ENCODE measurements at regions not wholly inside any gene's neighbourhood (a gene's known extent, or its start where the extent isn't known, plus 50 kb on each side); places are given as distances from the start of the nearest gene placed in this dataset.
"Not testable (repeated sequence)": the region's sequence is repeated elsewhere in the genome, so short reads cannot be mapped to it uniquely, and the experiment has no call there.

GRCh38 chr4:189656641-189657040 lies 284.0 kb upstream of the FRG1 start:
- TF ChIP-seq, protein P1, sequence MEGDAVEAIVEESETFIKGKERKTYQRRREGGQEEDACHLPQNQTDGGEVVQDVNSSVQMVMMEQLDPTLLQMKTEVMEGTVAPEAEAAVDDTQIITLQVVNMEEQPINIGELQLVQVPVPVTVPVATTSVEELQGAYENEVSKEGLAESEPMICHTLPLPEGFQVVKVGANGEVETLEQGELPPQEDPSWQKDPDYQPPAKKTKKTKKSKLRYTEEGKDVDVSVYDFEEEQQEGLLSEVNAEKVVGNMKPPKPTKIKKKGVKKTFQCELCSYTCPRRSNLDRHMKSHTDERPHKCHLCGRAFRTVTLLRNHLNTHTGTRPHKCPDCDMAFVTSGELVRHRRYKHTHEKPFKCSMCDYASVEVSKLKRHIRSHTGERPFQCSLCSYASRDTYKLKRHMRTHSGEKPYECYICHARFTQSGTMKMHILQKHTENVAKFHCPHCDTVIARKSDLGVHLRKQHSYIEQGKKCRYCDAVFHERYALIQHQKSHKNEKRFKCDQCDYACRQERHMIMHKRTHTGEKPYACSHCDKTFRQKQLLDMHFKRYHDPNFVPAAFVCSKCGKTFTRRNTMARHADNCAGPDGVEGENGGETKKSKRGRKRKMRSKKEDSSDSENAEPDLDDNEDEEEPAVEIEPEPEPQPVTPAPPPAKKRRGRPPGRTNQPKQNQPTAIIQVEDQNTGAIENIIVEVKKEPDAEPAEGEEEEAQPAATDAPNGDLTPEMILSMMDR (IDR thresholded peaks at IDR 0.05; ENCODE audit: low read depth, low read length, poor library complexity, severe bottlenecking), result no peak
- no peak for TF ChIP-seq EZH2phosphoT487 (IDR thresholded peaks at IDR 0.05; ENCODE audit: borderline replicate concordance, low read length)
- no peaks in the 10 kb centered on the region for H3K79me2 ChIP-seq (ENCODE audit: control insufficient read depth, low read length)
- H3K36me3 ChIP-seq (ENCODE audit: control insufficient read depth, low read length), result no peaks in the 10 kb centered on the region
- no peaks in the 10 kb centered on the region for H3K9me2 ChIP-seq (replicated peaks; ENCODE audit: control insufficient read depth, low read length)
- no peaks in the 10 kb centered on the region for H3K27me3 ChIP-seq (ENCODE audit: control insufficient read depth, low read length)
- no peaks in the 10 kb centered on the region for H3K9me3 ChIP-seq (ENCODE audit: control insufficient read depth, insufficient read depth, low read length)
- H3F3A ChIP-seq (ENCODE audit: control insufficient read depth, insufficient read depth), result no peaks in the 10 kb centered on the region
- H3K27ac ChIP-seq (ENCODE audit: low read depth, low read length), result no peak overlapping the region
- peaks cover 3% of the 10 kb centered on the region for H3K4me1 ChIP-seq (ENCODE audit: control insufficient read depth, low read length)
- H3K4me3 ChIP-seq (ENCODE audit: low read length), result no peak overlapping the region
- no peak overlapping the region for H3K4me2 ChIP-seq (ENCODE audit: low read length)
- no peaks in the 10 kb centered on the region for H4K20me1 ChIP-seq (ENCODE audit: control insufficient read depth, insufficient read depth, low read depth, low read length)

- H3K27ac ChIP-seq (ENCODE audit: low read depth, low read length), result not testable (repeated sequence)
Observed at GRCh38 chr4:189658259-189658658, 282.4 kb upstream of the FRG1 start.

GRCh38 chr4:189658831-189659230 lies 281.8 kb upstream of the FRG1 start:
- not testable (repeated sequence) for H3K4me3 ChIP-seq (ENCODE audit: low read length); H3K79me2 ChIP-seq (ENCODE audit: control insufficient read depth, low read length); H3K4me2 ChIP-seq (ENCODE audit: low read length); H3K9me3 ChIP-seq (ENCODE audit: control insufficient read depth, insufficient read depth, low read length); H3F3A ChIP-seq (ENCODE audit: control insufficient read depth, insufficient read depth); H3K36me3 ChIP-seq (ENCODE audit: control insufficient read depth, low read length); H3K9me2 ChIP-seq (replicated peaks; ENCODE audit: control insufficient read depth, low read length); H3K4me1 ChIP-seq (ENCODE audit: control insufficient read depth, low read length); H3K27me3 ChIP-seq (ENCODE audit: control insufficient read depth, low read length); H4K20me1 ChIP-seq (ENCODE audit: control insufficient read depth, insufficient read depth, low read depth, low read length); H3K27ac ChIP-seq (ENCODE audit: low read depth, low read length)

More at GRCh38 chr4:189658259-189658658, 282.4 kb upstream of the FRG1 start:
- H3F3A ChIP-seq (ENCODE audit: control insufficient read depth, insufficient read depth); H3K9me2 ChIP-seq (replicated peaks; ENCODE audit: control insufficient read depth, low read length); H4K20me1 ChIP-seq (ENCODE audit: control insufficient read depth, insufficient read depth, low read depth, low read length); H3K9me3 ChIP-seq (ENCODE audit: control insufficient read depth, insufficient read depth, low read length); H3K27me3 ChIP-seq (ENCODE audit: control insufficient read depth, low read length); H3K4me2 ChIP-seq (ENCODE audit: low read length); H3K79me2 ChIP-seq (ENCODE audit: control insufficient read depth, low read length); H3K4me1 ChIP-seq (ENCODE audit: control insufficient read depth, low read length); H3K4me3 ChIP-seq (ENCODE audit: low read length); H3K36me3 ChIP-seq (ENCODE audit: control insufficient read depth, low read length): not testable (repeated sequence)

GRCh38 chr4:189659287-189659686 lies 281.4 kb upstream of the FRG1 start:
- no peaks in the 10 kb centered on the region for H3K79me2 ChIP-seq (ENCODE audit: control insufficient read depth, low read length)
- H3K9me3 ChIP-seq (ENCODE audit: control insufficient read depth, insufficient read depth, low read length), result no peaks in the 10 kb centered on the region
- no peaks in the 10 kb centered on the region for H3K36me3 ChIP-seq (ENCODE audit: control insufficient read depth, low read length)
- no peaks in the 10 kb centered on the region for H3K9me2 ChIP-seq (replicated peaks; ENCODE audit: control insufficient read depth, low read length)
- peaks cover 3% of the 10 kb centered on the region for H3K4me1 ChIP-seq (ENCODE audit: control insufficient read depth, low read length)
- no peaks in the 10 kb centered on the region for H3K27me3 ChIP-seq (ENCODE audit: control insufficient read depth, low read length)
- no peak overlapping the region for H3K4me3 ChIP-seq (ENCODE audit: low read length)
- H3F3A ChIP-seq (ENCODE audit: control insufficient read depth, insufficient read depth), result no peaks in the 10 kb centered on the region
- H3K4me2 ChIP-seq (ENCODE audit: low read length), result no peak overlapping the region
- H4K20me1 ChIP-seq (ENCODE audit: control insufficient read depth, insufficient read depth, low read depth, low read length), result no peaks in the 10 kb centered on the region
- TF ChIP-seq, protein P1 (IDR thresholded peaks at IDR 0.05; ENCODE audit: low read depth, low read length, poor library complexity, severe bottlenecking), result no peak
- no peak for TF ChIP-seq EZH2phosphoT487 (IDR thresholded peaks at IDR 0.05; ENCODE audit: borderline replicate concordance, low read length)
- no peak overlapping the region for H3K27ac ChIP-seq (ENCODE audit: low read depth, low read length)

All from DOHH2 (cell line).